Esophagus squamous epithelium (tissue), 4 donors: ENCODE measurements at regions not wholly inside any gene's neighbourhood (a gene's known extent, or its start where the extent isn't known, plus 50 kb on each side); places are given as distances from the start of the nearest gene placed in this dataset.

ENCODE experiments used
- CTCF ChIP-seq, 6 experiments: fragments of 450-650 bp in 4 of 6; fragments of 200-600 bp in 2 of 6; sonication (generic) in 2 of 6; IDR thresholded peaks; one replicate each; pipeline ENCODE4 v1.5.1; 2016 to 2019; ENCODE audit warnings: antibody characterized with exemption in 6 of 6, mild to moderate bottlenecking in 4 of 6, moderate library complexity in 4 of 6
- POLR2A ChIP-seq, 4 donors: fragments of 450-650 bp; IDR thresholded peaks; one replicate each; pipeline ENCODE4 v1.6.1; 2017; ENCODE audit warnings: antibody characterized with exemption in 4 of 4, mild to moderate bottlenecking in 4 of 4, moderate library complexity in 3 of 4

- TF ChIP-seq CTCF (IDR thresholded peaks at IDR 0.05) (no peak), POLR2A (IDR thresholded peaks at IDR 0.05) (no peak)
These were observed 64.0 kb upstream of the YWHAQ start for GRCh38 chr2:9694661-9695234.
